ENCODE measurements at regions not wholly inside any gene's neighbourhood (a gene's known extent, or its start where the extent isn't known, plus 50 kb on each side); places are given as distances from the start of the nearest gene placed in this dataset.

DNA sequence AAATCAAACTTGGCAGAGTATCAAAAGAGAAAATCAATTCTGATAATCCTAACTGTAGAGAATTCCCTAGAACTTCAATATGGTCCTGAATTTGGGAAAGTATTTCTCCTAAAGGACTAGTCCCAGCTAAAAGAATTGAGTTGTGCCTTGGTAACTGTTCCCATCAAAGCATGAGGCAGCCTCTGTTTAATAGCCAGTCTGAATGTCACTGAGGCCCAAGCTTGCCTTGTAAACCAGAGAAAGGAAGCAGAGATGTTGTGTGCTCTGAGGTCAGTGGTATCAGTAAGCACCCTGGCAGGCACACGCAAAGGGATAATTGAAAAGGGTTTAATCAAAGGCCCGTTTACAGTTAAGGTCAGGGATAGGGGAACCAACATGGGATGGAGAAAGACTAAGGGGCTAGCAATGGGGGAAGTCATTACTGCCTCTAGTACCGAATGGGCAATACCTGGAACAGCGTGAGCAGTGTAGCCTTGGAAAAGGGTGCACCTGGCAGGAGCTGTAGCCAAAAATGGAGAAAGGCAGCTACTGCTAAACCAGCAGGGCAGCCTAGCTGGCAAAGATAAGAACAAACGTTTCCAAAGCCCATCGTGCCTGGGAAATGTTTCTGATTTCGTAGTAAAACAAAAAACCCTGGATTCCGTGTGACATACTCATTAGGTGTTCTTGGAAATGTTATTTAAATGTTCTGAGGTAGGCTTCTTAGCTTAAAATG, 635.5 kb downstream of the PLPP3 start:
- no peak overlapping the region for H3K4me3 ChIP-seq (ENCODE audit: low read depth, low read length)
- POLR2A ChIA-PET: no interaction called here
- TF ChIP-seq, protein P1, sequence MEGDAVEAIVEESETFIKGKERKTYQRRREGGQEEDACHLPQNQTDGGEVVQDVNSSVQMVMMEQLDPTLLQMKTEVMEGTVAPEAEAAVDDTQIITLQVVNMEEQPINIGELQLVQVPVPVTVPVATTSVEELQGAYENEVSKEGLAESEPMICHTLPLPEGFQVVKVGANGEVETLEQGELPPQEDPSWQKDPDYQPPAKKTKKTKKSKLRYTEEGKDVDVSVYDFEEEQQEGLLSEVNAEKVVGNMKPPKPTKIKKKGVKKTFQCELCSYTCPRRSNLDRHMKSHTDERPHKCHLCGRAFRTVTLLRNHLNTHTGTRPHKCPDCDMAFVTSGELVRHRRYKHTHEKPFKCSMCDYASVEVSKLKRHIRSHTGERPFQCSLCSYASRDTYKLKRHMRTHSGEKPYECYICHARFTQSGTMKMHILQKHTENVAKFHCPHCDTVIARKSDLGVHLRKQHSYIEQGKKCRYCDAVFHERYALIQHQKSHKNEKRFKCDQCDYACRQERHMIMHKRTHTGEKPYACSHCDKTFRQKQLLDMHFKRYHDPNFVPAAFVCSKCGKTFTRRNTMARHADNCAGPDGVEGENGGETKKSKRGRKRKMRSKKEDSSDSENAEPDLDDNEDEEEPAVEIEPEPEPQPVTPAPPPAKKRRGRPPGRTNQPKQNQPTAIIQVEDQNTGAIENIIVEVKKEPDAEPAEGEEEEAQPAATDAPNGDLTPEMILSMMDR (IDR thresholded peaks at IDR 0.05; ENCODE audit: insufficient read depth, low read length, missing control alignments): no peak
- DNase-seq (ENCODE audit: low read depth, low spot score): no peak
- CTCF ChIA-PET: interaction anchor here (1.2 kb wide), 1 partner anchor 634 kb away, joined by 4 read pairs; no protein-coding TSS in a partner anchor

DNA sequence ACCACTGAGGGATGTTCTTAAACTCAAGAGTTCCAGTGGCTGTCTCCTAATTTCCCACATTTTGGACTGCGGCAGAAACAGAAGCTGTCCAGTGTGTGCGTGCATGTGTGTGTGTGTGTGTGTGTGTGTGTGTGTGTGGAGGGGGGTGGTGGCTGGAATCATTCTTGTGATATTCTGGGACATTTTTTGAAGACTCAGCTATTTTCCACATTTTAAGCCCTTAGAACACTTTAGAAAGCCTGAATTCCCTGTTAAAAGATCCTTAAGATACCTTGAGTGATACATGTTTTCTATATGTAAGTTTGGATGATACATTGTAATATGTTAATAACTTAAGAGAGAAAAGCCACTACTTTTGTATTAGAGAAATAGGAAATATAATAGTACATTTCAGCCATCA, 636.4 kb downstream of the PLPP3 start:
- no peak overlapping the region for H3K4me3 ChIP-seq (ENCODE audit: low read depth, low read length)
- ChIA-PET CTCF (no interaction called here), POLR2A (no interaction called here)
- TF ChIP-seq, protein P1 (IDR thresholded peaks at IDR 0.05; ENCODE audit: insufficient read depth, low read length, missing control alignments): no peak
- no peak for DNase-seq (ENCODE audit: low read depth, low spot score)

DNA sequence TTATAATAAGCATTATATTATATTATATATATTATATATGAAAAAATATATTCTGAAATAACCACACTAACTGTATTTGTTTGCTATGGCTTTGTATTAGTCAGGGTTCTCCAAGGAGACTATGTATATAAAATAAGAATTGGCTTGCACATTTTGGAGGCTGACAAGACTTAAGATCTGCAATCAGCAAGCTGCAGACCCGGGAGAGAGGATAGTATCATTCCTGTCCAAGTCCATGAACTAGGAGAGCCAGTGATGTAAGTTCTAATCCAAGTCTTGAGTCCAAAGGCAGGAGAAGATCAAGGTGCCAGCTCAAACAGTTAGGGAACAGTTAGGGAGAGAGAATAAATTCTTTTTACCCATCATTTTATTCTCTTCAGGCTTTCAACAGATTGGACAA, 639.5 kb downstream of the PLPP3 start:
- TF ChIP-seq, protein P1 (IDR thresholded peaks at IDR 0.05; ENCODE audit: insufficient read depth, low read length, missing control alignments): no peak
- CTCF ChIA-PET: no interaction called here
- POLR2A ChIA-PET: no interaction called here
- no peak overlapping the region for H3K4me3 ChIP-seq (ENCODE audit: low read depth, low read length)
- no peak for DNase-seq (ENCODE audit: low read depth, low spot score)

DNA sequence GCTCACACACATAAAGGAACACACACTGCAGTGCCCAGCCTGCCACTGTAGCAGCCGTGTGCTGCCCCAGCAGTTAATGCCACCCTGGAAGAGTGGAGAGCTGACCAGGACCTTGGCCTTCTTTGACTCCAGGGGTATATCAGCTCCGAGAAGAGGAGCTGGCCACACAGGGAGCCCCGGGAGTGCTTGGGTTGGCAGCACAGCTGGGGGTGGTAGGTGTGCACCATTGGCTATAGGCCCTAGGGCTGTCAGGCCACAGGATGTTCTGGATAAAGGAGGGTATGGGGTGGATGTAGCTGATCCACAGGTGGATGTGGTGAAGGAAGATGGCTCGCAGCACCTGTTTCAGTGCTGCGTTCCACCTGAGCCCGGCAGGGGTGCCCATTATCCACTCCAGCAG, 640.5 kb downstream of the PLPP3 start:
- H3K4me3 ChIP-seq (ENCODE audit: low read depth, low read length): no peak overlapping the region
- no peak for DNase-seq (ENCODE audit: low read depth, low spot score)
- TF ChIP-seq, protein P1 (IDR thresholded peaks at IDR 0.05; ENCODE audit: insufficient read depth, low read length, missing control alignments): no peak
- POLR2A ChIA-PET: no interaction called here
- CTCF ChIA-PET: no interaction called here

DNA sequence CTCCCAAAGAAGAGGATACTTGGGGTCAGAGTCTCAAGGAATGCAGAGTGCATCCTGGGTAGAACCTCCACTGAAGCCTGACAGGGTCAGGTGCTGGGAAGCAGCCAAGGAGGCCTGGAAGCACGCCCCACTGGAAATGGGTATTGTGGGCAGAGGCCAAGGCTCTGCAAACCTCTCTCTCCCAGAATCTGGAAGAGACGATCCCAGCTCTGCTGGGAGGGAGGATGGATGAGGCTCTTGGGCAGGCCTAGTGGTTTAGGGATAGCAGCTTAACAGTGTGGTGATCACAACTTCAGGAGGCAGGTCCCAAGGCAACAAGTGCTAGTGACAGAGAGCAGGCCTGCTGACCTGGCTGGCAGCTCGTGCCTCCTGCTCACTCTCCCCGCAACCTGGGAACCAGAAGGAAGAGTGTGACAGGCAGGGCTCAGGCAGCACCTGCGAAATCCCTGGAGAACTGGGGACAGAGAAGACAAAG, 641.0 kb downstream of the PLPP3 start:
- ChIA-PET CTCF (no interaction called here), POLR2A (no interaction called here)
- TF ChIP-seq, protein P1 (IDR thresholded peaks at IDR 0.05; ENCODE audit: insufficient read depth, low read length, missing control alignments): no peak
- no peak overlapping the region for H3K4me3 ChIP-seq (ENCODE audit: low read depth, low read length)
- no peak for DNase-seq (ENCODE audit: low read depth, low spot score)

DNA sequence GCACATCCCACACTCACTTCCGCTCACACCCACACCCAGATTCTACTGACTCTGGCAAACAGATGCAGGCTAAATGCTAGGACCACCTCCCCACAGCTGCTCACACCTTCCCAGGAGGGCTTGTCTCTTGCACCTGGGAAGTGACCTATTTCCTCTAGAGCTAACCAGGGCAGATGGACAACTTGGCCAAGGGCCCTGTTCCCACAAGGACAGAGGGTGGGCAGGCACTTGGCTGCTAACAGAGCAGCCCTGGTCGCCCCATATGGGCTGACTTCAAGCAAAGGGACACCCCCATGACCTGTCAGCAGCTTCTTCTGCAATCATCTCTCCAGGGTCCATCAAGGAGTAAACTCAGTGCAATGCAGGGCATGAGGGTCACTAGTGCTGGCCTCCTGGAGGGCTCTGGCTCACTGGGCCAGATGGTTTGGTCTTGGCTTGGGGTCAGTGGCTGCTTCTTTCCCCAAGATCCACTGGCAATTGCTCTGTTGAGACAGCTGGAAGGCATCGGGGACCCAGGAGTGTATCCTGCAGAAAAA, 641.5 kb downstream of the PLPP3 start:
- H3K4me3 ChIP-seq (ENCODE audit: low read depth, low read length): no peak overlapping the region
- TF ChIP-seq, protein P1 (IDR thresholded peaks at IDR 0.05; ENCODE audit: insufficient read depth, low read length, missing control alignments): no peak
- no peak for DNase-seq (ENCODE audit: low read depth, low spot score)
- POLR2A ChIA-PET: no interaction called here
- CTCF ChIA-PET: no interaction called here

Measured in AG04449 (cell line).